CD4-positive, alpha-beta T cell treated with Interleukin-10 for 1 hour (primary cell): ENCODE measurements at regions not wholly inside any gene's neighbourhood (a gene's known extent, or its start where the extent isn't known, plus 50 kb on each side); places are given as distances from the start of the nearest gene placed in this dataset.

ENCODE experiments used
- DNase-seq: peaks from one replicate; pipeline ENCODE4 v3.0.0-alpha.2; 2020

- DNase-seq, result no peak
Observed at GRCh38 chr10:31754803-31755624, 173.6 kb downstream of the ARHGAP12 start.

- no peak for DNase-seq
Observed at GRCh38 chr10:31753681-31754080, 174.9 kb downstream of the ARHGAP12 start.

- no peak for DNase-seq
Observed at GRCh38 chr10:31752170-31752569, 176.5 kb downstream of the ARHGAP12 start.

GRCh38 chr10:31751738-31752080 is 176.9 kb downstream of the ARHGAP12 start:
- no peak for DNase-seq

GRCh38 chr10:31751051-31751737 is 177.4 kb downstream of the ARHGAP12 start:
- peak; percentile 6 for DNase-seq

GRCh38 chr10:31749981-31750840 is 178.4 kb downstream of the ARHGAP12 start:
- DNase-seq, result no peak

GRCh38 chr10:31749301-31749700 is 179.3 kb downstream of the ARHGAP12 start:
- DNase-seq, result no peak

- DNase-seq, result peak; percentile 10
Observed at GRCh38 chr10:31745612-31746376, 182.8 kb downstream of the ARHGAP12 start.

- DNase-seq, result no peak
Observed at GRCh38 chr10:31744025-31744424, 184.6 kb downstream of the ARHGAP12 start.

- DNase-seq, result no peak
Observed at GRCh38 chr10:31742255-31742654, 186.4 kb downstream of the ARHGAP12 start.

GRCh38 chr10:31741473-31741872 is 187.2 kb downstream of the ARHGAP12 start:
- DNase-seq, result no peak

- DNase-seq, result no peak
Observed at GRCh38 chr10:31739711-31740110, 188.9 kb downstream of the ARHGAP12 start.

GRCh38 chr10:31739146-31739545 is 189.5 kb downstream of the ARHGAP12 start:
- no peak for DNase-seq

GRCh38 chr10:31731711-31732110 is 196.9 kb downstream of the ARHGAP12 start:
- DNase-seq, result no peak

GRCh38 chr10:31730776-31731175 is 197.9 kb downstream of the ARHGAP12 start:
- DNase-seq, result no peak

- no peak for DNase-seq
Observed at GRCh38 chr10:31728698-31729224, 199.9 kb downstream of the ARHGAP12 start.

GRCh38 chr10:31725436-31725835 is 203.2 kb downstream of the ARHGAP12 start:
- DNase-seq, result no peak

GRCh38 chr10:31724296-31724695 is 204.3 kb downstream of the ARHGAP12 start:
- DNase-seq, result no peak

- no peak for DNase-seq
Observed at GRCh38 chr10:31723106-31723750, 205.4 kb downstream of the ARHGAP12 start.

- no peak for DNase-seq
Observed at GRCh38 chr10:31721096-31721495, 207.5 kb downstream of the ARHGAP12 start.

GRCh38 chr10:31720546-31720945 is 208.1 kb downstream of the ARHGAP12 start:
- DNase-seq, result no peak

- no peak for DNase-seq
Observed at GRCh38 chr10:31709476-31709875, 219.2 kb downstream of the ARHGAP12 start.
